DMS 273 (cell line): ENCODE measurements at regions not wholly inside any gene's neighbourhood (a gene's known extent, or its start where the extent isn't known, plus 50 kb on each side); places are given as distances from the start of the nearest gene placed in this dataset.

Experiments
- DNase-seq: peaks from one replicate; lab custom pipeline; 2025; ENCODE audit not compliant: unreplicated experiment; lab: John Stamatoyannopoulos, UW

- peak; percentile 84 for DNase-seq
These were observed 1273.9 kb upstream of the MAP3K7 start for GRCh38 chr6:91860541-91861335.

DNA sequence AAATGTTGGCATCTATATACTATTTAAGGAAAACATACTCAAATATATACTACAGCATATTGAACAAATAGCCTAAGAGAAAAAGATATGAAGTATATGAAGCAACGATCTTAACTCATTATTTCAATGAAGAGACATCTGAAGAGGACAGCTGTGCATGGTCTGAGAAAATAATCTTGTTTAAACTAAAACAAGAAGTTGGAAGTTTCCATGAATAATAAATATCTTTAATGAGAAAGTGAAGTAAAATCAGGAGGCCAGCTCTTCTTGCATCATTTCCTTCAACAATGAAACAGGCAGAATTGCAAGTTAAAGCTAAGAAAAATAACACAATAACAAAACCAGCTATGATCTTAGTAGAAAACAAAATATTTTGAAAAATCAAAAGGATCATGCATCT, 1265.4 kb upstream of the MAP3K7 start:
- DNase-seq, result peak; percentile 45

GRCh38 chr6:91834813-91835212, 1247.9 kb upstream of the MAP3K7 start:
- no peak for DNase-seq

DNA sequence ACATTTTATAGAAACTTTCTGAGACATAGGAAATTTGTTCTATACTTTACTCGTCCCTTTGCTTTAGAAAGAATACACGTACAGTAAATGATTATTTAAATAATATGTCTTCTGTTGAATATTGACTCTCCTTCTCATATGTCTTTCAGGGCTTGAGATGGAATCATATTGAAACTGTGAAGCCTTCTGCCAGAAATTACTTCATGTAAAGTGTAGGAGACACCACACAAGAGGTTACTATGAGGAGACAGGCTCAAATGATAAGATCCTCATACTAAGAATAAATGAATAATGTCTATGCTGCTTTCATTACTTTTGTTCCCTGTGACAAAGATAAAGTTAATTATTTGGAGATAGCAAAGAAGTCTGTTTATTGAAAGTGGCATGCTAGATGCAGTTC, 1240.3 kb upstream of the MAP3K7 start:
- DNase-seq, result no peak

DNA sequence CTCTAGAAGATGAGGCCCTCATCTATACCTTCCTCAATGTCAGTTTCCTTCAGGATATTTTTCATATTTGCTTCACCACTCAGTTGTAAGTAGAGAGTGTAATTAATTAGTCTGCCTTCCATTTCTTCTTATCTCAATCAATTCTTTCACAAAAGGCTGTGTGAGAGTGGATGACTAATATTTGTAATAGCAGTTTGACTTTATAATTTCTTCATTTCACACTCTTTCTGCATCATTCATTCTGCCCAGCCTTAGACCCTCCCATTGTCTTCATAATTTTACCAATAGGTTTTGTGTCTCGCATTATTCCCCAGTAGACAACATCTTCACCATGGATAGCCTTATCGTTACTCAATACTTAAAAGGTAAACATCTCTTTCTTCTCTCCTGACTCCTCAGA, 1239.3 kb upstream of the MAP3K7 start:
- no peak for DNase-seq

DNA sequence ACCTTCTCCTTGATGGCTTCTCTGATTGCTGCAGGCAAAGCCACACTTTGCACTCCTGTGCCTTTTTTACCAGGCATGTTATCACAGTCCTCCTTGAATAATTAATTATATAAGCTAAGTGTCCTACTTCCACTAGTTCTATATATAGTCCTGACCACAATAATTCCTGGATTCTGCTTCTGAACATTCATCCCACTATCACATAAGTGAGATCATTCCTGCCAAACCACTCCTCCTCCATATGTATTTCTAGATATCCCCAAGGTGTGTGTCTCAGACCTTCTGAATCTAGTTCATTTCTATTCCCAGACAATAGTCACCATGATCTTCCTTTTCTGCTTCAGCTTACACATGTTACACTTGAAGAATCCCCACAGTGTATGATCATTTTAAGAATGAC, 1237.5 kb upstream of the MAP3K7 start:
- DNase-seq, result no peak

- no peak for DNase-seq
These were observed 1235.7 kb upstream of the MAP3K7 start for GRCh38 chr6:91822581-91822980.

DNA sequence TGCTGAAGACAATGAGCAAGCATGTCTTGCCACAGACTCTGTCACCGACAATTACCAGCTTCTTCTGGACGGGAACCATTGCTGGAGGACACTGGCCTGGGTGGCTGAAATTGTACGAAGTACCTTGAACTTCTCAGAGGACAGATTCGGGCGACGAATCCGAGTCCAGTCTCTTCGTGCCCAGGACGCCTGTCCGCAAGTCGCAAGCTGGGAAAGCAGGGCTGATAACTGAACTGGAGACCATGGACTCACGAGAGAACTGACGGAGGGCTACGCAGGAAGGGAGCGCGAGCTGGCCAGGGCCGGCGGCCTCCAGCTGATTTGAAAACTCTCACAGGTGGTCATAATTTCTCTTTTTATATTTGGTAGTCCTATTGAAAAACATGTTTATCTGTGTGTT, 1229.5 kb upstream of the MAP3K7 start:
- no peak for DNase-seq

GRCh38 chr6:91813641-91814040, 1226.8 kb upstream of the MAP3K7 start:
- no peak for DNase-seq

- DNase-seq, result peak; percentile 5
These were observed 1225.9 kb upstream of the MAP3K7 start for GRCh38 chr6:91812596-91813274.

GRCh38 chr6:91804981-91805380, 1218.1 kb upstream of the MAP3K7 start:
- DNase-seq, result no peak

DNA sequence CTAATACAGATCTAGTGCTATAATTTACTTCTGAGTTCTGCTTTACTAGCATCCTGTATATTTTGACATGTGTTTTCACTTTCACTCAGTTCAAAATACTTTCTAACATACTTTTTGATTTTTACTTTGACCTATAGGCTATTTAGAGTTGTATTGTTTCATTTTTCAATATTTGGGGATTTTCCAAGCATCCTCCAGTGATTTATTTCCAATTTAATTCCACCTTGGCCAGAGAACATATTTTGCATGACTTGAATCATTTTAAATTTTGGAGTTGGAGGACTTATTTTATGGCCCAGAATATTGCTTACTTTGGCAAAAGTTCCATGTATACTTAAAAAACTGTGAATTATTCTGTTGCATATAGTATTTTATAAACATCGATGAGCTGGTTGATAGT, 1215.6 kb upstream of the MAP3K7 start:
- DNase-seq, result no peak

GRCh38 chr6:91796603-91797002, 1209.7 kb upstream of the MAP3K7 start:
- no peak for DNase-seq

DNA sequence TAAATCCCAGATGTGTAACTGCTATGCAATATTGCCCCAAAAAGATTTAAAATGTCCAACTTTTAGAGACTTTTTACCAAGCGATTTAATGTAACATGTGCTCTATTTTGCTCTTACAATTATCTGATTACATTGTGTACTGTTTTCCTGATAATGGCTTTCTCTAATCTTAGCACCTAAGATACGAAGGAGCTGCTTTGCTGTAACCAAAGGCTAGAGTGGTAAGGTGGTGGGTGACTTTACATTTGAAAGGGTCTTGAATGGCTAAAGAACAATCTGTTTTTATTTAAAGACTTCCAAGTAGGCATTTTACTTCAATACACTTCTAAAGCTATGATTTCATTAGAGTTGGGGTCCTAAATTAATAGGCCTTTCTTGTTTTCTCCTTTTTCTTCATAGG, 1201.6 kb upstream of the MAP3K7 start:
- DNase-seq, result no peak

- no peak for DNase-seq
These were observed 1199.8 kb upstream of the MAP3K7 start for GRCh38 chr6:91786474-91787184.

GRCh38 chr6:91782802-91783201, 1195.9 kb upstream of the MAP3K7 start:
- DNase-seq, result peak; percentile 48

DNA sequence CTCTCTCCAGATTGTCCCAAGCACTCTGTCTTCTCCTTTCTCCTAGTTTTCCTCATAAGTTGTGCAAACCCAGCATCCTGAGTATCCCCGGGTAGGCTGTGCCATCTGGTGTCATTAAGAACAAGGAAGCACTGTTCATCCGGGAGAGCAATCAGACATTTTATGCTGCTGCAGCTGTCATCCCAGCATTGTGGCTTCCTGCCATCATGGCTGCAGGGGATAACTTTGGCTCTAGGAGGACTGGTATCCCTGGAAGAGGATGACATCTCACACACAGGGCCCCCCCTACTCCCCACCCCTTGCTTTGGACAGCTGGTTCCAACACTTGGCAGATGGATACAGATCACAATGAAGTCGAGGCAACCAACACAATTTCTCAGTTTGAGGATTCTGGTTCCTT, 1195.1 kb upstream of the MAP3K7 start:
- DNase-seq, result peak; percentile 94

GRCh38 chr6:91780270-91780669, 1193.4 kb upstream of the MAP3K7 start:
- peak; percentile 35 for DNase-seq

GRCh38 chr6:91761621-91762020, 1174.7 kb upstream of the MAP3K7 start:
- no peak for DNase-seq

GRCh38 chr6:91754691-91755090, 1167.8 kb upstream of the MAP3K7 start:
- no peak for DNase-seq

- no peak for DNase-seq
These were observed 1164.7 kb upstream of the MAP3K7 start for GRCh38 chr6:91751526-91751925.

DNA sequence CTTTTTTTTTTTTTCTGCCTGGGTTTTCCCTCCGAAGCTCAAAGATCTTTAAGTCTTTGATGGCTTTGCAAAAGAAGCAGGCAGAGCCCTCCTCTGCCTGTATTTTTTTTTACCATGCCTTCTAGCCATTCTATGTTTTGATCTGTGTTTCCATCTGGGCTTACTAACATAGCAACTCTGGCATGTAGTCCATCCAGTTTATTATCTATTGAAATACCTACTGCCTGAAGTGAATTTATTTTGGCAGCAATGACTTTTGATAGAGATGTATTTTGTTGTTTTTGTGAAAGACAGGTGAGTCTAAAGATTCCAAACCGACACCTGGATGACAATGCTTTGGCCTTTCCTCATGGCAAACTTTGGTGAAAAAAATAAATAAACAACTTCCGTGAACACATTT, 1157.7 kb upstream of the MAP3K7 start:
- no peak for DNase-seq
